NAMALWA (cell line): ENCODE measurements at regions not wholly inside any gene's neighbourhood (a gene's known extent, or its start where the extent isn't known, plus 50 kb on each side); places are given as distances from the start of the nearest gene placed in this dataset.

ENCODE experiments used
- DNase-seq: peaks from one replicate; pipeline ENCODE4 v3.0.0-alpha.2; 2015; ENCODE audit warnings: low spot score

DNA sequence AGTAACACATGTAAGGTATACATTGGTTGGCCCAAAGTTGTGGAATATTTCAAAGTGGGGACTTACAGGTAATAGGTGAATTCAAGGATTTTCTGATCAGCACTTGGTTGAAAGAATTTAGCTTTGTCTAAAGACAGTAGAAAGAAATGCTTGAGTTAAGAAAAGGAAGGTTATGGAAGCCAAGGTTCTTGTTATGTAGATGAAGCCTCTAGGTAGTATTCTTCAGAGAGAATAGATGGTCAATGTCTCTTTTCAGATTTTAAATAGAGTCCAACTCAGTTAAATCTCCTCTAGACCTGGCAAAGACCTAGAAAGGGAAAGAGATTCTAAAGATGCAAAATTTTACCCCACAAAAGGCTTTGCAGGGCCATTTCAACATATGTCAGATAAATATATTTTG is 157.4 kb downstream of the ANKRD30B start:
- no peak for DNase-seq

DNA sequence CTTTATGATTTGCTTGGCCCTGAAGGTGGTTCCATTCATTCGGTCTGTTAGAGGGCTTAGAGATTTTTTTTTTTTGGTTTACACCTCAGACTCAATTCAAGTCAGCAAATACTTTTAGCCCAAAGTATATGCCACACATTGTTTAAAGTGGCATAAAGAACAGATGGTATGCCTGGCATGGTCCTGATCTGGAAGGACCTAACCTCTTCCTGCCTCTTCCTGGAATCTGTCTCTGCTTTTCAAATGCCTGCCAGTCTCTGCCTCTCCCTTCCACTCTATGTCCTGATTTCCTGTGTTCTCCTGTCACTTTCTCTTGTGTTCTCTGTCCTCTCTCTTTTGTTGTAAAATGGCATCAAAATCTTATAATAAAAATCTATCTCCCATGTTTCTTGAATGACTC is 158.0 kb downstream of the ANKRD30B start:
- DNase-seq: no peak

DNA sequence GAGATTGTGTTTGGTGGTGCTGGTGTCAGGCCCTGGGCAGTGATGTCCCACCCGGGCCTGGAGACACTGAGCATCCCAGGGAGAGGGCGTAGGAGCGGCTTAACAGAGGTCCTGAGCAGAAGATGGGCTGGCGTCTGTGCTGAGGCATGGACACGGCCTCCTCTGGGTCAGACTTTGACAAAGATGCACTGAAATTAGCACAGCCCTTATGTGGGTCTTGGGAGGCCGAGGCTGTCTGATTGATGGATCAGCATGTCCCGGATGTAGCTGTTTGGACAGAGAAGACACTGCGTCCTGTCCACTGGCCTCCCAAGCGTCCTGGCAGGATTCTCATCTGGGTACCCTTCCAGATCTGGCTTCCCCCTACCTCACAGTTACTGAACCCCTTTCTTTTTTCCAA is 159.4 kb downstream of the ANKRD30B start:
- no peak for DNase-seq

DNA sequence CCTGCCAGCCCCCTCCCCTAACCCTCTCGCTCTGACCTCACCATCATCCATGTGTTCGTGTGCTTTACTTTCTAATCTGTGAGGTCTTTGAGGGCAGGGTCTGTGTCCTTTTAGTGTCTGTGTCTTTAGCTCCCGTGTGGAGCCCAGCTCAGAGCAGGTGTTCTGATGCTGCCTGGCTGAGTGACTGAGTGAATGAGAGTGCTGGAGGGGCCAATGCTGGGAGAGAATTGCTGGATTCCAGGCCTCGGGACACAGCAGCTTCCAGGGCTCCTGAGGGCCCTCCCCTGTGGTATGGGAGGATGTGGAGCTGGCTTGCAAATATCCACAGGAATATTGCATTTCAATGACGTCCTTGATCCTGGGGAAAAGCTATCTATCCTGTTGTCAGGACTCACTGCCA is 160.6 kb downstream of the ANKRD30B start:
- DNase-seq: no peak

DNA sequence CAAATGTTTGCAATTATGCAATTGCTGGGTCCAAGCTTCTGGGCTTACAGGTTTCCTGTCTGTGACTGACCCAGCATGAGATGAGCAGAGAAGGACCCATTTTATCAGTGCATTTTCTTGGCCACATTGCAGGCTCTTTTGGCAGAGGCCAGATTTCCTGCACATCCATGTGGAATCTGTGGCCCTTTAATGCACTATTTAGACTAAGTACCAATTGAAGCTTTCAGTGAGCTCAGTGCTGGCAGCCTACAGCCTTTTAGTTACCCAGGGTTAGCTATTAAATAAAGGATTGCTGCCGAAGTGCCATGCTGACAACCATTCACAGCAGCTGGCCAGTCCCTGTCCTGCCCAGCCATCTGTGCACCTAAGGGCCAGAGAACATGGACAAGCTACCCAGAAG is 165.0 kb downstream of the ANKRD30B start:
- no peak for DNase-seq

DNA sequence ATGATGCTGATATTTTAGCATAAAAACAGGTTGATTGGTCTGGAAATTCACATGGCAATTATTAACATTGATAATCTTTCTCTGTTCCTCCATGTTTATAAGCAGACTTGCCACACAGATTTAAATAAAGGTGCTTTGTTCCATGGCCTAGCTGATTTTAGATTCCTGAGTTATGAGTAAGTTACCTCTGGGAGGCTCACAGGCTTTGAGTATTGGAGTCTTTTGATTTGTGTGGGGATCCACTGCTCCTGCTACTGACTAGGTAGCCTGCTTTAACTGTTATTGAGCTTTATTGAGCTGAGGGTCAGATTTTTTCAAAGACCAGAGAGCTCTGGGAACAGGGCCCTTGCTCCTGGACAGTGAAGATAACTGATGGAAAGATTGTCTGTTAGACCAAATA is 166.1 kb downstream of the ANKRD30B start:
- DNase-seq: no peak

DNA sequence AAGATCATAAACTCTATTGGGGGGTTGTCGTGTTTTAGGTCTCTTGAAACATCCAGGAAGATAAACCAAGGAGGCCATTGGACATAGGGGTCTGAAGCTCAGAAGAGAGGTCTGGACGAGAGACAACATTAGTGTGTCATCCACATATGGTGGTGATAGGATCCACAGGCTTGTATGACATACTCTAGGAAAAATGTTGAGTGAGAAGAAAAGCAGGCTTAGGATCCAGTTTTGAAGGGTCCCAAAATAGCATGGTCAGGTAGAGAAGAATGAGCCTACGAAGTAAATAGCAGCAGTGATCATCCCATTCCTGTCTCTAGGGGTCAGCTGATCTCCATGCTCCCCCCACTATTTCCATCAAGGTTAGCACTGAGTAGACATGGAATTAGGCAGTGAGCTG is 166.8 kb downstream of the ANKRD30B start:
- DNase-seq: no peak

DNA sequence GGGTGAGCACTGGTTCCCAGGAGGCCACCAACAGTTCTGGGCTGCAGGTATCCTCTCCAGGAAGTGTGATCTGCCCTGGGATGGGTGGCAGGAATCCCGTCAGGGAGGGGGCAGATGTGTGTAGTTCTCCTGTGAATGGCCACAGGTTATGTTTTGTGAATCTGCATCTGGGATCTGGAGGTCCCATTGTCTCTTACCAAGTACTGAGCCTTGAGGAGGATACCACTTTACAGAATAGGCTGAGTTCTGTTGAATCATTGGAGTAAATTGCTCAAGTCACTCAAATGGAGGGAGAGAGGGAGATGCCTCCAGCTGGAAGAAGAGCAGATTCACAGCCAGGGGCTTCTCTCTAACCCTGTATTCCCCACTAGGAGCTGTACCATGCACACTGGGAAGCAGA is 168.2 kb downstream of the ANKRD30B start:
- DNase-seq: no peak

DNA sequence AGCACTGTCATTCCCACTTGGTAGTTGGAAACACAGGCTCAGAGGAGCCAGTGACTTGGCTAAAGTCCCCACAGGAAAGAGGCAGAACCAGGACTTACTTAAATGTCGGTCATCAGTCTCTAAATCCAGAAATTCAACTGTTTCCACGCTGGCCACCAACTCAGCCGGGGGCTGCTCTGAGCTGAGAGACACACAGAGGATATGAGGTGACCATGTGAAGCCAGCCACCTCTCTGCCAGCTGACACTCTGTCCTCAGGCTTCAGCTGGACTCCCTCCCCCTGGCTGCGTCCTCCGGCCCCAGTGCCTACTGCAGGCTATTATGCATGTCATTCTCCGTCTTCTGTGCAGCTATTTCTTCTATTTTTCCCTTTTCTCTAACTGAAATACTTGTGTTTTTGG is 168.9 kb downstream of the ANKRD30B start:
- DNase-seq: no peak

DNA sequence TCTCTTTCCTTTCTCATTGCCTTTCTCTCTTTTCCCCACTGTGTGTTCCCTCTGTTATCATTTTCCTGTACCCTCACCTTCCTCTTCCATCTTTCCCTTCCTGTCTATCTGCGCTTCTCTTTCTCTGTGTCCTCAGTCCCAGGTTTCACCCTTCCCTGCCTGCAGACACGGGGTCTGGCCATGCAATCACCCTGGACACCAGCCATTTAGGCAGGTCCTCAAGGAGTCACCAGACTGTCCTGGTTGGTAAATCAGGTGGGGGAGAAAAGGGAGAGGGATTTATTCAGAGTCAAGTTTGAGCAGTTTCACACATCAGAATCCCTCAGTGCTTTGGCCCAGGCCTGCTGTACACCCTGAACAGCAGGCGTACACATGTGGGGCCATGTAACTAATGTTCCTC is 169.3 kb downstream of the ANKRD30B start:
- DNase-seq: no peak

DNA sequence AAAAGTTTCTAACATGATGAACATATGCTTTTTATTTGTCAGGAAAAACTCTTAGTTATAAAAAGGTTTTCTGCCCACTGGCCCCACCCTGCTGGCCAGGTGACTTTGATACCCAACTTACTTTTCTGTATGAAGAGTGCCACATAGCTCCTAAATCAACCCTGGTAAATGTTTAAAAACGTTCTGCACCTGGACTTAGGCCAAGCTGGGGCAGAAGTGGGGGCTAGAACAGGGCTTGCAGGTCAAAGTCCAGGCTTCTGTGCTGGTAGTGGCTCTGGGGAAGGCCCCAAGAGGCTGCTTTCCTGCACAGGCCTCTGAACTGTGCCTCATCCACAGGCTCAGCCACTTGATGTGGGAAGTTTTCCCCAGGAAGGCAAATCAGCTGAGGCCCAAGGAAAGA is 171.7 kb downstream of the ANKRD30B start:
- DNase-seq: no peak

DNA sequence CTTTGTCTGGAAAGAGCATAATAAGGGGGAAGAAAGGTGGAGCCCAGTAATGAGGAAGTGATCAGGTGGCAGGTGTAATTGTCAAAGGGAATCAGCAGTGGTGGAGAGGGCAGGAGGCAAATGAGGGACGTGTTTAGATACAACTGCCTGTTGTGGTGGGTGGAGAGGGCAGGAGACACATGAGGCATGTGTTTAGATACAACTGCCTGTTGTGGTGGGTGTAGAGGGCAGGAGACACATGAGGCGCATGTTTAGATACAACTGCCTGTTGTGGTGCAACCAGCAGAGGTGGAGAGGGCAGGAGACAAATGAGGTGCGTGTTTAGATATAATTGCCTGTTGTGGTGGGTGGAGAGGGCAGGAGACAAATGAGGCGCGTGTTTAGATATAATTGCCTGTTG is 173.1 kb downstream of the ANKRD30B start:
- DNase-seq: no peak

DNA sequence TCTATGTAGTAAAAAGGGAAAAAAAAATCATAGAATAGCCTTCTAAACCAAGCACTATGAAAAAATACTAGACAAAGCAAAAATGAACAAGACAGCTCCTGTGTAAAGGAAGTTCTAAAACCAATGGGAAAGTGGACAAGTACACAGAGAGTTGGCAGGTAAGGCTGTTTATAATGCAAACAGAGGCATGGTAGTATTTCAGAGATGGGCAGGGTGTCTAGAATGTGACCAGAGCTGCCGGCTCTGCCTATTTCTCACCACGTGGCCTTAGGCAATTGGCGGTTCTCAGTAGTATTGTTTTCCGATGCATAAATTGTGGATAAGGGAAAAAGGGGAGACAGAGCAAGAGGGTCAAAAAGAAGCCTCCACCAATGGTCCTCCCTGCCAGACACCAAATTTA is 173.6 kb downstream of the ANKRD30B start:
- DNase-seq: no peak

DNA sequence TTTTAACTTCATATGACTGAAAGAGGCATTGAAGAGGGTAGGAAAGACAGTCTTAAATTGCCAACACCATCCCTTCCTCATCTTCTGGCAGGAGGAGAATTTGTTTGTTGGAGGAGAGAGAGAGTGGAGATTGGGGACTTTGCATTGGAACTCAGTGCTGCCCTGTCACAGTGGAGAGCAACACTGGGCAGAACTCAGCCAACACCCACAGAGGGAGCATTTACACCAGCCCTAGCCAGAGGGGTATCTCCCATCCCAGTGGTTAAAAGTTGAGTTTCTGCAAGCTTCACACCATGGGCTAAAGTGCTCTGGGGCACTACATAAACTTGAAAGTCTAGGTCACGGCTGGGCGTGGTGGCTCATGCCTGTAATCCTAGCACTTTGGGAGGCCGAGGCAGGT is 174.1 kb downstream of the ANKRD30B start:
- DNase-seq: no peak

DNA sequence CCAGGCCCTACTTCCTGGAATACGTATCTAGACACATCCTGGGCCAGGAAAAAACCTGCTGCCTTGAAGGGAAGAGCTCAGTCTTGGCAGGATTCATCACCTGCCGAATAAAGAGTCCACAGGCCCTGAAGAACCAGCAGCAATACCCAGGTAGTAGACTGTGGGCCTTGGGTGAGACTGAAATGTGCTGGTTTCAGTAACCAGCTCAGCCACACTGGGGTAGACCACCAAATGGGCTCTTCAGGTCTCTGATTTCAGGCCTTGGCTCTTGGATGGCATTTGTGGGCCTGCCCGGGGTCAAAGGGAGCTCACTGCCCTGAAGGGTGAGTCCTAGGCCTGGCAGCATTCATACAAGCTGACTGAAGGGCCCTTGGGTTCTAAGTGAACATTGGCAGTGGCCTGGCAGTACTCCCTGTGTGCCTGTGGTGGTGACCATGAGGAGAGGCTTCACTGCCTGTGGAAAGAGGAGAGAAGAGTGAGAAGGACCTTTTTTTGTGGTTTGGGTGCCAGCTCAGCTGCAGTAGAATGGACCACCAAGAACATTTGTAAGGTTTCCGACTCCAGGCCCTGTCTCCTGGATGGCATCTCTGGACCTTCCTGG is 175.1 kb downstream of the ANKRD30B start:
- DNase-seq: no peak

DNA sequence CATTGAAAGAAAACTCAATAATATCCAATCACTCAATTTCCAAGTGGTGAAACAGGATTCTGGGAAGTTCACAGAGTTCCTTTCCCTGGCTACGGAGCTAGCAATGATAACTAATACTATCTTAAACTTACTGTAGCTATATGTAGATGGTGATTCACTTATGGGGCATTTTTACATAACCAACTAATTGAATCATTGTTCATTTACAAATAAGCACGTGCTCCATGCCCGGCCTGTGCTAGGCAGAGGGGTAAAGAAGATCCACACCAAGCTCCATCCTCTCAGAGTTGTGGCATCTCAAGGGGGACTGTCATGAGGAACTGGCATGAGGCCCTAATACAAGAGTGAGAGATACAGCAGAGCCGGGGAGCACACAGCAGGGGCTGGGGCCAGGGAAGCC is 176.3 kb downstream of the ANKRD30B start:
- DNase-seq: no peak

DNA sequence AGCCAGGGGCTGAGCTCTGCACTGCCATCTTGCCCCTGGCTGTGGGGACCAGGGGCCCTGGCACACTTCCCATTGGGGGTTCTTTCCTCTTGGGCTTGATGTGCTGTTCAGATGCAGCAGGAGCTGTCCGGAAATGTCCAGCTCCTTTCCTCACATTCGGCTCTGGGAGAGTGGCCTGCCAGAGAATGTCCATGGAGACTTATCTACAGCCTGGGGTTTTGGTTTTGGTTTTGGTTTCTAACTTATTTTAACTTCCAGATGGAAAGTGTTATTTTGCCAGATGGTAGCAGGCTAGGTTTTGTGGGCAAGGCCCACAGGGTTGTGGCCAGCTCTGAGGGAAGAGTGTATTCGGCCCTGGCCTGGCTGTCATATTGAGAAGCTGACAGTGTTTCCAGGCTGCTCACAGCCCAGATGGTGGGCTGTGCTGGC is 177.3 kb downstream of the ANKRD30B start:
- no peak for DNase-seq

DNA sequence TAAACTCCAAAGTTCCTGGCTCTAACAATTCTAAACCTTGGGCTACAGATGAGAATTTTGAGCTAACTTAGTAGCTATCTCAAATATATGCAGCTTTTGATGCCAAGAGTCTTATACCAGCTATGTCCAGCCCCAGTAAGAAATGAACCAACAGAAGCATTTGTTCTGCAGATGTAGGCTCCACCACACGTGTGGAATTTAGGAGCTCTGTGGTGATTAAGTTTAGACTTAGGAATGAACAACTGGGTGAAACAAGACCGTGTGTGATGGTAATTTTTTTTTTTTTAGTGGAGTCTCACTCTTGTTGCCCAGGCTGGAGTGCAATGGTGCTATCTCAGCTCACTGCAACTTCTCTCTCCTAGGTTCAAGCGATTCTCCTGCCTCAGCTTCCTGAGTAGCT is 179.7 kb downstream of the ANKRD30B start:
- DNase-seq: no peak

DNA sequence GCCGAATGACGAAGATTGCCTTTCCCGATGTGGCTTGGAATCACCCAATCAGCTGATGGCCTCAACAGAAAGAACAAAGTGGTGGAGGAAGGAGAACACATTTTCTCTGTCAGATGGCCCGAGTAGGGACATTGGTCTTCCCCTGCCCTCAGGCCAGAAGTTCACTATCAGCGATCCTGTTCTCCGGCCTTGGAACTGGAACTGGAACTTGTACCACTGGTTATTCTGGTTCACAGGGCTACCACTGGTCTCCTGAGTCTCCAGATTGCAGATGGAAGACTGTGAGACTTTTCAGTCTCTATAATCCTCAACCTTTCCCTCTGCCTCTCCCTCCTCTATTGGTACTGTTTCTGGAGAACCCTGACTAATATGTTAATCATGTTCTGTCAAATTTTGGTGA is 180.4 kb downstream of the ANKRD30B start:
- DNase-seq: no peak

DNA sequence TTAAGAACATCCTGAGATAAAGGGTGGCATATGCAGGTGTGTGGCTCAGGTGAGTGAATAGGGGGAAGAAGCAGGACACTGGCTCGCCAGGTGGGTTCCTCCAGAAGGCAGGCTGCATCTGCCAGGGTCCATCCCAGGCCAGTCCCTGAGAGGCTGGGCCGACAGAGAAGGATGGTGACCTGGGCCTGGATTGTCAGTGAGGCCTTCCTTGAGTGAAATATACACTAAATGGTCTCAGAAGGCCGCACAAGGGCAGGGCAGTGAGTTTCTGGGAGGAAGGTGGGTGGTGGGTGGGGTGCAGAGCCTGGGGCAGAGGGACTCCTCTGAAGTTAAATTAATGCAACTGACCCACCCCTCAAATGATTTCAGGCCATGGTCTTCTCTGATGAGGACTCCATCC is 182.1 kb downstream of the ANKRD30B start:
- no peak for DNase-seq

DNA sequence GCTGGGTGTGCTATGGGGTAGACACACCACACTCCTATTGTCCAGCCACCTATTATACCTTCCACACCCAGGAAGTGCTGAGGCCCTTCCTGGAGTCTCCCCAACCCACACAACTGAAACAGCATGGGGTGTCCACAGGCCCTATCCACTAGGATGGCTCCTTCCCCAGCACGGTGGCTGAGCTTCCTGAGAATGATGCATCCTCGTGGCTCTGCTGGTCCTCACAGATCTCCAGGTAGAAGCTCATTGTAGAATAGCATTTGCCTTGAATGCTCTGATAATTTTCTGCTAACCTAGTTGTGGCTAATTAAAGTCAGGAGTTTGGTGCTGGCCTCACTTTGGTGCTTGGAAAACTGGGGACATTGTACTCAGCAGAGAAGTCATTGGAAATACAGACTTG is 182.6 kb downstream of the ANKRD30B start:
- DNase-seq: no peak

DNA sequence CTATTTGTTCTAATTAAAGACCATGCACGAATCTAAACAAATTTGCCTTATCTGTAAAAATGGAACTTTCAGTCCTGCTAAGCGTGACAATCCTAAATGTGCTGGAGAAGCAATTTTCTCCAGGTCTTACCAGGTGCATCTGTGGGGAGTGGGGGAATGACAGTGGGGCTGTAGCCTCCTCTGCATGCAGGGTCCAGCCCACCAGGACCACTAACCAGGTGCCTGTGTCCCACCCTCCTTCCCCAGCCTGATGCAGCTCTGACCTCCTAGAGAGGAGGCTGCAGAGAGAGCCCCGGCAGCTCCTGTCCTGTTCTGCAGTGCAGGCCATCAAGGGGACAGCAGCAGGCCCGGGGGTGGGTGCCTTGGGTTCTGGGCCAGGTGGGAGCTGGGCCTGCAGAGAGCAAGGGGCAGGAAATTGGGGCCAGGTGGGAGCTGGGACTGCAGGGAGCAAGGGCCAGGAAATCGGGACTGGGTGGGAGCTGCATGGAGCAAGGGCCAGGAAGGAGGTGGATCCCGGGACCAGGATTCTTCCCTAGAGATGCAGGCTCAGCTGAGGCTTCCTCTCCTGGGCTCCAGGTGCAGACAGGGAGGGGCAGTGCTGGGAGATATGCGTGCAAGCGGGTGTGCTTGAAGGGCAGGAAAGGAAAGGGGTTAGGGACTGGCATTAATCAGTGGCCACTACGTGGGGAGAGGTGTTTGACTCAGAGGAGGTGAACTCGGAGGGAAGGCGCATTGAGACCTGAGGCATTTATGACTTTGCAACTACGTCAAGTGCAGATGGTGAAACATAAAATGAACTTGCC is 185.3 kb downstream of the ANKRD30B start:
- DNase-seq: no peak

DNA sequence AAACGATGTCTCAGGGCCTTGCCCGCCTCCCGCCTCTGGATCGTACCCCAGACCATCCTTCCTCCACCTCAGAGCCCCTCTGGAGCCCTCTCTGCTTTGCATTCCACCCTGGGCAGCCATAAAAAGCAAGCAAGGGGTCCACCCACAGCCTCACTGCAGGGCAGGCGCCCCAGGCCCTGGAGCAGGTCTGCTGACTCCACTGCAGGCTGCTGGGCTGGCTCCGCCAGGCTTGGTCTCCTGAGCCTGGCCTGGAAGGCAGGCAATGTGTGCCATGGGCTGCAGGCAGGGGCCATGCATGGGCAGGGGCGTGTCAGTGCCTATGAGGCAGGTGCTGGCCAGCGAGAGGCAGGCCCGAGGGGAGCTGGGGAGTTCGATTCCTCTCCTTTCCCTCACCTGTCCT is 186.0 kb downstream of the ANKRD30B start:
- no peak for DNase-seq

DNA sequence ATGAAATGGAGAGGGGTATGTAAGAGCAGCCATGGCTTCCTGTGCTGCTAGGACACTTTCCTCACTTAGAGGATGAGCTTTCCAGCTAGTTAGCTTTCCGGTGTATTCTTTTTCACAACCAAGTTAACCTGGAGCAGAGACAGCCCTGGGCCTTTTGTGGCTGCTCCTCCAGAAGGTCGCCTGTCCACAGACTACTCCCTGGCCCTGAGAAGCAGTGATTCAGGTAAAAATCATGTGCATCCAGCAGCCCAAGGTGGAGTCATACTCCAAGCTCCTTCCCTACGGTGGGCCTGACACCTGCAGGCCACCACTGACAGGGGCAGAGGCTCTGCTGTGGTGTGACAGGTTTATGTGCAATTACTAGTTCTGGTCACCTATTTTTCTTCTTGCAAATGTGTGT is 187.2 kb downstream of the ANKRD30B start:
- no peak for DNase-seq
